Left renal cortex interstitium (tissue), 4 donors: ENCODE measurements at regions not wholly inside any gene's neighbourhood (a gene's known extent, or its start where the extent isn't known, plus 50 kb on each side); places are given as distances from the start of the nearest gene placed in this dataset.
"Not testable (repeated sequence)": the region's sequence is repeated elsewhere in the genome, so short reads cannot be mapped to it uniquely, and the experiment has no call there.

Experiments
- DNase-seq, 4 donors: peaks; one replicate each; pipeline ENCODE4 v3.0.0-alpha.2; 2013; ENCODE audit warnings: low read depth in 4 of 4, low spot score in 2 of 4, missing footprints in 1 of 4

- no peak for DNase-seq
Measured at GRCh38 chr6:141464896-141465295, 667.8 kb upstream of the GJE1 start.

DNA sequence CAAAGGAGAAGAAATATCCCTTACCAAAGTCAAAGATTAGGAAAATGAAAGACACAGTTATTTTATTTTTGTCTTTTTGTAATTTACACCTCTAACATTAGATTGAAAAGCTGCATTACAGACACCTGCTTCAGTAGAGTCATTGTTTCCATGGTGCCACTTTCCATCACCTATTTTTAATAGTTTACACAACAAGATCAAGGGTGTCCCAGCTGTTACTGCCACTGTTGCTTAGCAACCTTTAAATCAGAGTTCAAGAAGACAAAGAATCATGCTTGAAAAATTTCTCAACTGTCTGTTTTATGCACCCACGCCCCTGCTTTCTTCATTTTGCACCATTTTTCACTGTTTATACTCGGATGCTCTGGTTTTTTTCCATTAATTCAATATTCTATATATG is 668.2 kb upstream of the GJE1 start:
- DNase-seq = no peak

DNA sequence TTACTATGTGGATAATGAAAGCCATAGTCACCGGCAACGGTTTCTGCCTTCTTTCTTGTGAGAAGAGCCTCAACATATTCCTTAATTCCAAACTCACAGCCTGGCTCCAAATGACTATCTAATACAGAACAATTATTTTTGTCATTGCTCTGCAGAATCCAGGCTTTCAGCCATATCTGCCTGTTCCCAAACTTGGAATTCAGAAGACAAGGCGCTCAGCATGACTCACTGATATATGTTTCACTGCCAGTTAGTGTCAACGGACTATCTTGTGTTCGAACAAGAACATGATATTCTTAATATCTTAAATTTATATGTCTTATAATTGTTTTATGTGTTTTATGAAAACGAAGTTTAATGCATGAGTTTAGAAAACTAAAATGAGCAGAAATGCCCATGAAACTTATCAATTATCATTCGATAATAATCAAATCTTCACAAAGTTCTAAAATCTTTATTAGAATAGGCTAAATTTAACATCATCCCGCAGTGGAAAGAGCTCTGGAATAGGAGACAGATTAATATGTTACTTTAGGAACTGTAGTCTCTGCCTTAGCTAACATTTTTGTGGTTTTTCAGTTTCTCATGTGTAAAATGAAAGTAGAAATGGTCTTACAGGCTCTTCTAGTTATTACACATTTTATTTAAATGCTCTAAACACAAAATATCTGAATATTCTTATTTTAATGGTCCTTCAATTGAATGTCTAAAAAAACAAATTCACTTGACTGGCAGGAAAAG is 669.3 kb upstream of the GJE1 start:
- no peak for DNase-seq

- DNase-seq = no peak
Measured at GRCh38 chr6:141460743-141461484, 671.8 kb upstream of the GJE1 start.

GRCh38 chr6:141460245-141460644 is 672.5 kb upstream of the GJE1 start:
- DNase-seq = not testable (repeated sequence)

DNA sequence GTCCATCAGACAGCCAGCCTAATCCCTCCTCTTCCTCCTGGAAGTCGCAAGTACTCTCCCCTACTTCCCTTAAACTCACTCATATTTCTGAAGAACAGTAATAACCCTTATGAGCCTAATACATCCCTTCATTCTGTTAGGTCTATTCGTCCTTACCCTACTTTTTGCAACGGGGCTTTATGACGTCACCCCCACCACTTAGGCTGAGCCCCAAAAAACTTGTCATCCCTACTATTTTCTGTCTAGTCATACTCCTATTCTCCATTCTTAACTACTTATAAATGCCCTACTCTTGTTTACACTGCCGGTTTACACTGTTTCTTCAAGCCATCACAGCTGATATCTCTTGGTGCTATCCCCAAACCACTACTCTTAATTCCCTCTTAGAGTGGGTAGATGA is 674.7 kb upstream of the GJE1 start:
- DNase-seq = not testable (repeated sequence)

- DNase-seq = no peak
Measured at GRCh38 chr6:141452354-141452686, 680.4 kb upstream of the GJE1 start.

- no peak for DNase-seq
Measured at GRCh38 chr6:141451511-141452353, 681.0 kb upstream of the GJE1 start.

DNA sequence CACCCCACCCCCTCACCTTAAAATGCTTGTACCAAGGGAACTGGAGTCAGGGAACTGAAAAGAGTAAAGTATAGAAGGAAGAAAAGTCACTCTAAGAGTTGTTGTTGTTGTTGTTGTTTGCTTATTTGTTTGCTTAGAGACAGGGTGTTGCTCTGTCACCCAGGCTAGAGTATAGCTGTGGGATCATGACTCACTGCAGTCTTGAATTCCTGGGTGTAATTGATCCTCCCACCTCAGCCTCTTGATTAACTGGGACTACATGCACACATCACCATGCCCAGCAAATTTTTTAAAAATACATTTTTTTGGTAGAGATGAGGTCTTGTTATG is 681.6 kb upstream of the GJE1 start:
- no peak for DNase-seq

- no peak for DNase-seq
Measured at GRCh38 chr6:141445928-141446628, 686.6 kb upstream of the GJE1 start.

DNA sequence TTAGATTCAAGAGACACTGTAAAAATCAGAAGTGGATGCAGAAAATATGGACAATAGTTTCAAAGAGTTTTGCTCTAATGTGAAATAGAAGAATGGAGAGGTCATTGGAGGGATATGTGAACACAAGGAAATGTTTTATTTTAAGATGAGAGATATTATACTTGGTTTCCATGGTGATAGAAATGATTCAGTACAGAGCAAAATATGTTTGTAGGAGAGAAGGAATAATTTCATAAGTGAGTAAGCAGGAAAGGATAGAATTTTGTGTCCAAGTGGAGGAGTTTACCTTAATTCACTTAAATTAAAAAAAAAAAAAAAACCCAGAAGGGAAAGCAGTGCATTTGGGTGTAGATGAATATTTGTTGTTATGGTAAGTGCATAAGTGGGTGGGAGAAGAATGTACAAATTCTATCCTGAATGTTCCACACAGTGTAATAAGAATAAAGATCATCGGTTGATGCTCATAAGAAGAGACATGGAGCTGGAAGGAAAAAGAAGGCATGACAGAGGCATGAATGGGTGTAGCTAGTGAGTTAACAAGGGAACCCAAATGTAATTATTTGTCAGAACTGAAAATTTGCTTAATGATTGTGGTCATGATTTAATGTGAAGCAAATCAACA is 688.9 kb upstream of the GJE1 start:
- no peak for DNase-seq

GRCh38 chr6:141443032-141443431 is 689.7 kb upstream of the GJE1 start:
- no peak for DNase-seq

- DNase-seq = no peak
Measured at GRCh38 chr6:141439513-141439912, 693.2 kb upstream of the GJE1 start.

- no peak for DNase-seq
Measured at GRCh38 chr6:141437685-141438084, 695.0 kb upstream of the GJE1 start.

DNA sequence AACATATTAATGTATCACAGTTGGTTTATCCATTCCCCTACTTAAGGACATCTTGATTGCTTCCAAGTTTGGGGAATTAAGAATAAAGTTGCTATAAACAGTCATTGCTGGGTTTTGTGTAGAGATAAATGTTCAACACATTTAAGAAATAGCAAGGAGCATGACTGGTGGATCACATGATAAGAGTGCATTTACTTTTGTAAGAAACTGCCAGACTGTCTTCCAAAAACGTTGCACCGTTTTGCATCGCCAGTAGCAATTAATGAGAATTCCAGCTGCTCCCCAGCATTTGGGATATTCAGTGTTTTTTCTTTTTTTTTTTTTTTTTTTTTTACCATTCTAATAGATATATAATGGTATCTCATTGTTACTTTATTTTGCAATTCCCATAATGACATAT is 695.7 kb upstream of the GJE1 start:
- DNase-seq = no peak

DNA sequence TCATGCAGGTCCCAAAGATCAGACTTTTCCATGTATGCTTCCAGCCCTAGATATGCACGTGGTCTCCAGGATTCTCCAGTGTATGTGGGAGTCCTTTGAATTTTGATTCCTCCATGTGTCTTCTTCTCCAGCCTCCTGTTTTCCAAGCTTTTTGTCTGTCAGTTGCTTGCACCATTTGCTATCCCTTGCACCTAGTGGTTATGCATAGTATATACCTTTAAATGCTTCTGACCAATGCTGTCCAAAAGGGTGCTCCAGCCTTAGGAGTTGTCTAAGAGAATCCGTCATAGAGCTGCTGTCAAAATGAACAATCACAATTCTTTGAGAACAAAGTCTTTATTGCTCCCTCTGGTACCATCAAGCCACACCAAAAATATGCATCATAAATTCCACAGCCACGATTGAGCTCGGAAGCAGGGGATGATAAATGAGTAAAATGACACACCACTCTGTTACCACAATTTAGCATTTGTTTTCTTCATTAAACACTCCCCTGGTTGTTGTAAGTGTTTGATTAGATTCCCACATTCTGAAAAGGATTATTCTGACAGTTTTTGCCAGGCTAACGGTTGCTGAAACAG is 706.2 kb upstream of the GJE1 start:
- no peak for DNase-seq

DNA sequence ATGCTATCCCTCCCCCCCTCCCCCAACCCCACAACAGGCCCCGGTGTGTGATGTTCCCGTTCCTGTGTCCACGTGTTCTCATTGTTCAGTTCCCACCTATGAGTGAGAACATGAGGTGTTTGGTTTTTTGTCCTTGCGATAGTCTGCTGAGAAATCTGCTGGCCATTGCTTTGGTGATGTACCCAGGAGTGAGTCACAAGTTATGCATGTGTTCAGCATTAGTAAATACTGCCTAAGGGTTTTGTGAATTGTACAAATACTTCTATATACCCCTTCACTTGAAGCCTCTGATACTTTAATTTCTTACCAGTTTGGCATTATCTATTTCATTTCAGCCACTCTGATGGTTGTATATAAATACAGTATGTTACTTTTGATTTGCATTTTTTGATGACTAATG is 711.3 kb upstream of the GJE1 start:
- no peak for DNase-seq

GRCh38 chr6:141418076-141418475 is 714.6 kb upstream of the GJE1 start:
- no peak for DNase-seq

DNA sequence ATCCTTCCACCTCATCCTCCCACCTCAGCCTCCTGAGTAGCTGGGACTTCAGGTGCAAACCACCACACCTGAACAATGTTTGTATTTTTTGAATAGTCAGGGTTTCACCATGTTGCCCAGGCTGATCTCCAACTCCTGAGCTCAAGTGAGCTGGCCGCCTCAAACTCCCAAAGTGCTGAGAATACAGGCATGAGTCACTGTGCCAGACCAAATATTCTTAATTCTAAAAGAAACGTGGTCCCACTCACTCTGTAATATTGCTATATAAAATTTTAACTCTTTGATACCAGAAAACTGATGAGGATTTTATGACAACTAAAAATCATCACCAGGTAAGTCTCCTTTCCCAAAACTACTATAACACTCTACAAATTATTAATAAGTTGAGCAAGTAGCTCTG is 716.8 kb upstream of the GJE1 start:
- DNase-seq = no peak

DNA sequence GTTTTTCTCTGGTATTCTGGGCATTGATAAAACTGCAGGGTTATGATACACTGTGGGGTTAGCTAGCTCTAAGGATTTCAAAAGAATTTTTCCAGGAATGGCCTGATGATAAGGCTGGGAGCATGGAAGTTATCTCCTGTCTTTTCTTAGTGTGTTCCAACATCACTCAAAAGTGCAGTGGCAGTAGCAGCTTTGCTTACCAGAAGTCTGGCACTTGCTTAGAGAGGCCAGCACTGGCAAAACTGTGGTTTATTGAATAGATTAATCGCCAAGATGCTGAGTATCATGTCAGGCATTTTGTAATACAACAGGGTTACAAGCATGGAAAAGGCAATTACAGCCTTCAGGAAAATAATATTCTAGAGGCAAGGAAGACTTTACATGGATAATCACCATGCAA is 719.5 kb upstream of the GJE1 start:
- DNase-seq = no peak
